GM19328 (cell line): ENCODE measurements at regions not wholly inside any gene's neighbourhood (a gene's known extent, or its start where the extent isn't known, plus 50 kb on each side); places are given as distances from the start of the nearest gene placed in this dataset.
"Not testable (repeated sequence)": the region's sequence is repeated elsewhere in the genome, so short reads cannot be mapped to it uniquely, and the experiment has no call there.

Source experiments
- ATAC-seq: cut with Tn5 transposase; IDR thresholded peaks from one replicate; pipeline ENCODE4 v1.9.1; 2021; ENCODE audit warnings: mild to moderate bottlenecking, moderate library complexity; ENCODE audit not compliant: unreplicated experiment

GRCh38 chr2:35827086-35827485, 528.5 kb upstream of the CRIM1 start:
- ATAC-seq, result no peak

- ATAC-seq, result no peak
Measured at GRCh38 chr2:35822716-35823115, 532.9 kb upstream of the CRIM1 start.

GRCh38 chr2:35821675-35822074, 533.9 kb upstream of the CRIM1 start:
- no peak for ATAC-seq

- ATAC-seq, result no peak
Measured at GRCh38 chr2:35820391-35820790, 535.2 kb upstream of the CRIM1 start.

GRCh38 chr2:35819033-35819432, 536.5 kb upstream of the CRIM1 start:
- no peak for ATAC-seq

GRCh38 chr2:35818359-35818758, 537.2 kb upstream of the CRIM1 start:
- ATAC-seq, result not testable (repeated sequence)

- ATAC-seq, result not testable (repeated sequence)
Measured at GRCh38 chr2:35814597-35814996, 541.0 kb upstream of the CRIM1 start.

GRCh38 chr2:35803126-35803525, 552.5 kb upstream of the CRIM1 start:
- no peak for ATAC-seq

- ATAC-seq, result no peak
Measured at GRCh38 chr2:35794796-35795450, 560.7 kb upstream of the CRIM1 start.

GRCh38 chr2:35790292-35790691, 565.3 kb upstream of the CRIM1 start:
- no peak for ATAC-seq

- ATAC-seq, result no peak
Measured at GRCh38 chr2:35788543-35788942, 567.0 kb upstream of the CRIM1 start.

- no peak for ATAC-seq
Measured at GRCh38 chr2:35787302-35788031, 568.1 kb upstream of the CRIM1 start.

GRCh38 chr2:35785564-35785963, 570.0 kb upstream of the CRIM1 start:
- ATAC-seq, result no peak

- no peak for ATAC-seq
Measured at GRCh38 chr2:35784777-35785176, 570.8 kb upstream of the CRIM1 start.

- no peak for ATAC-seq
Measured at GRCh38 chr2:35783723-35784122, 571.9 kb upstream of the CRIM1 start.

GRCh38 chr2:35741556-35741955, 614.0 kb upstream of the CRIM1 start:
- no peak for ATAC-seq

- ATAC-seq, result no peak
Measured at GRCh38 chr2:35731674-35732073, 623.9 kb upstream of the CRIM1 start.

- ATAC-seq, result no peak
Measured at GRCh38 chr2:35714883-35715282, 640.7 kb upstream of the CRIM1 start.

- no peak for ATAC-seq
Measured at GRCh38 chr2:35708411-35708923, 647.1 kb upstream of the CRIM1 start.

GRCh38 chr2:35688309-35688708, 667.3 kb upstream of the CRIM1 start:
- ATAC-seq, result no peak

- ATAC-seq, result no peak
Measured at GRCh38 chr2:35651688-35652323, 703.8 kb upstream of the CRIM1 start.

GRCh38 chr2:35614640-35615039, 740.9 kb upstream of the CRIM1 start:
- no peak for ATAC-seq
